Neuronal stem cell (in vitro differentiated cells): ENCODE measurements at regions not wholly inside any gene's neighbourhood (a gene's known extent, or its start where the extent isn't known, plus 50 kb on each side); places are given as distances from the start of the nearest gene placed in this dataset.

ENCODE experiments used
- DNase-seq: peaks from one replicate; pipeline ENCODE4 v3.0.0-alpha.2; 2013; ENCODE audit warnings: low spot score
- H2AFZ ChIP-seq: one replicate; pipeline ENCODE4 v1.6.1; 2013; ENCODE audit warnings: mild to moderate bottlenecking, low read length, inconsistent platforms
- H2AK5ac ChIP-seq: 2 replicates; pipeline ENCODE4 v1.6.1; 2013; ENCODE audit warnings: low read depth, mild to moderate bottlenecking, inconsistent platforms, low read length, moderate library complexity, mixed read lengths
- H2BK120ac ChIP-seq: 2 replicates; pipeline ENCODE4 v1.6.1; 2013; ENCODE audit warnings: low read depth, mild to moderate bottlenecking, inconsistent platforms, low read length, moderate library complexity, mixed read lengths
- H2BK12ac ChIP-seq: one replicate; pipeline ENCODE4 v1.6.1; 2013; ENCODE audit warnings: low read length, inconsistent platforms
- H2BK15ac ChIP-seq: 2 replicates; pipeline ENCODE4 v1.6.1; 2013; ENCODE audit warnings: mild to moderate bottlenecking, low read length, inconsistent platforms, mixed read lengths
- H2BK5ac ChIP-seq: one replicate; pipeline ENCODE4 v1.6.1; 2013; ENCODE audit warnings: inconsistent platforms, mild to moderate bottlenecking, low read length, moderate library complexity
- H3K14ac ChIP-seq: one replicate; pipeline ENCODE4 v1.6.1; 2013; ENCODE audit warnings: low read length, inconsistent platforms
- H3K18ac ChIP-seq: 2 replicates; pipeline ENCODE4 v1.6.1; 2013; ENCODE audit warnings: low read length, inconsistent platforms
- H3K23ac ChIP-seq: 2 replicates; pipeline ENCODE4 v1.6.1; 2013; ENCODE audit warnings: low read depth, mild to moderate bottlenecking, mixed read lengths, low read length, inconsistent platforms; ENCODE audit not compliant: poor library complexity
- H3K27ac ChIP-seq: replicated peaks from 3 replicates; pipeline ENCODE4 v1.5.1; 2013; ENCODE audit warnings: low read length, inconsistent platforms
- H3K27me3 ChIP-seq, 3 experiments: 2 replicates each; pipeline ENCODE4 v1.6.1; 2013; ENCODE audit warnings: low read length in 3 of 3, mild to moderate bottlenecking in 2 of 3, inconsistent platforms in 1 of 3, low read depth in 1 of 3, mixed read lengths in 1 of 3, moderate library complexity in 1 of 3; ENCODE audit not compliant: control insufficient read depth in 3 of 3, insufficient read depth in 3 of 3
- H3K36me3 ChIP-seq, 2 donors: replicated peaks in 1 of 2; 2 replicates each; pipeline ENCODE4 v1.6.1; 2013; ENCODE audit warnings: low read length in 2 of 2; ENCODE audit not compliant: control insufficient read depth in 2 of 2, insufficient read depth in 2 of 2
- H3K4ac ChIP-seq: 2 replicates; pipeline ENCODE4 v1.6.1; 2013; ENCODE audit warnings: inconsistent platforms, mild to moderate bottlenecking, low read length, moderate library complexity
- H3K4me1 ChIP-seq, 2 donors: 1 replicate in 1 of 2; 2 replicates in 1 of 2; pipeline ENCODE4 v1.6.1; 2013; ENCODE audit warnings: low read length in 2 of 2, low read depth in 1 of 2; ENCODE audit not compliant: control insufficient read depth in 2 of 2, insufficient read depth in 1 of 2
- H3K4me2 ChIP-seq: one replicate; pipeline ENCODE4 v1.6.1; 2013; ENCODE audit warnings: mild to moderate bottlenecking, low read length, inconsistent platforms; ENCODE audit not compliant: insufficient read depth, poor library complexity, severe bottlenecking
- H3K4me3 ChIP-seq, 2 donors: 2 replicates each; pipeline ENCODE4 v1.5.1; 2013; ENCODE audit warnings: low read length in 2 of 2, mild to moderate bottlenecking in 2 of 2, inconsistent platforms in 1 of 2, moderate library complexity in 1 of 2
- H3K79me1 ChIP-seq: one replicate; pipeline ENCODE4 v1.6.1; 2013; ENCODE audit warnings: low read depth, mild to moderate bottlenecking, inconsistent platforms, low read length, moderate library complexity
- H3K9ac ChIP-seq: one replicate; pipeline ENCODE4 v1.6.1; 2013; ENCODE audit warnings: mild to moderate bottlenecking, low read depth, low read length, inconsistent platforms; ENCODE audit not compliant: poor library complexity
- H3K9me3 ChIP-seq, 2 donors: replicated peaks in 1 of 2; 2 replicates each; pipeline versions ENCODE3 to v1.6.1; 2013; ENCODE audit warnings: low read length in 2 of 2, mild to moderate bottlenecking in 2 of 2, inconsistent platforms in 1 of 2, low read depth in 1 of 2, mixed read lengths in 1 of 2, moderate library complexity in 1 of 2; ENCODE audit not compliant: control insufficient read depth in 2 of 2, insufficient read depth in 1 of 2
- H4K8ac ChIP-seq: one replicate; pipeline ENCODE4 v1.6.1; 2013; ENCODE audit warnings: low read depth, mild to moderate bottlenecking, inconsistent platforms, low read length, moderate library complexity
- H4K91ac ChIP-seq: one replicate; pipeline ENCODE4 v1.6.1; 2013; ENCODE audit warnings: low read length, low read depth, mild to moderate bottlenecking, inconsistent platforms; ENCODE audit not compliant: poor library complexity
- WGBS, 2 donors: extraction: QIAGEN DNeasy Blood & Tissue Kit; methylation state at CpG; one replicate each; pipeline ENCODE4 v1.1.7; 2013; ENCODE audit warnings: missing lambda C conversion rate in 2 of 2, mixed read lengths in 1 of 2; ENCODE audit not compliant: insufficient read length in 2 of 2, insufficient replicate concordance in 1 of 2; ENCODE audit errors: extremely low coverage in 2 of 2; 5-methylcytosine and 5-hydroxymethylcytosine counted together

DNA sequence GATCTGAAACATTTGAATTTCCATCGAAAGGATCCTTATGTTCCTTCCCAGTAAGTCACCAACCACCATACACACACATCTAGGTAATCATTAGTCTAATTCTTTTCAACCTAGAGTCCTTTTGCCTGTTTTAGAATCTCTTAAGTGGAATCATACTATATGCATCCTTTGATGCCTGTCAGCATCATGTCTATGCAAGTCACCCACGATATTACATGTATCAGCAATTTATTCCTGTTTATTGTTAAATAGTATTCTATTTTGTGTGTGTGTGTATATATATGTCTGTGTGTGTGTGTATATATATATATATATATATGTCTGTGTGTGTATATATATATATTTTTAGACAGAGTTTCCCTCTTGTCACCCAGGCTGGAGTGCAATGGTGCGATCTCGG is 78.9 kb upstream of the RPH3AL start:
- WGBS, 2 donors, result no CpG with 5 or more reads among the region's 4 CpGs
- H3K4me2 ChIP-seq, result no peak overlapping the region

DNA sequence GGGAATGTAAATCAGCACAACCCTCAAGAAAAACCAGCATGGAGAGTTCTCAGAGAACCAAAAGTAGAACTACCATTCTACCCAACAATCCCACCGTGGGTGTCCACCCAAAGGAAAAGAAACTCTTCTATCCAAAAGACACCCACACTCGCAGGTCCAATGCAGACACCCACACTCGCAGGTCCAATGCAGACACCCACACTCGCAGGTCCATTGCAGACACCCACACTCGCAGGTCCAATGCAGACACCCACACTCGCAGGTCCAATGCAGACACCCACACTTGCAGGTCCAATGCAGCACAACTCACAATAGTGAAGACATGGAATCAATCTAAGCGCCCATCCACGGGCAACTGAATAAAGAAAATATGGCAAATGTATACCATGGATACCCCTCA is 77.0 kb upstream of the RPH3AL start:
- H3K4me3 ChIP-seq, result no peak overlapping the region
- H2BK15ac ChIP-seq, result no peak overlapping the region
- no peak overlapping the region for H4K8ac ChIP-seq
- no peak overlapping the region for H2BK12ac ChIP-seq
- no peak overlapping the region for H2AFZ ChIP-seq
- no CpG with 5 or more reads among the region's 8 CpGs for WGBS, 2 donors
- no peak overlapping the region for H3K4me2 ChIP-seq
- no peaks in the 10 kb centered on the region for H3K36me3 ChIP-seq
- no peak overlapping the region for H3K23ac ChIP-seq
- no peak overlapping the region for H4K91ac ChIP-seq
- peaks cover 0 to 4% of the 10 kb centered on the region in 2 donors for H3K4me1 ChIP-seq
- no peaks in the 10 kb centered on the region for H3K79me1 ChIP-seq
- H3K14ac ChIP-seq, result no peak overlapping the region
- no peak for DNase-seq
- H3K18ac ChIP-seq, result no peak overlapping the region
- H3K27ac ChIP-seq, result no peak overlapping the region
- no peak overlapping the region for H2BK5ac ChIP-seq
- no peak overlapping the region for H2AK5ac ChIP-seq
- no peak overlapping the region for H2BK120ac ChIP-seq
- H3K27me3 ChIP-seq, result no peaks in the 10 kb centered on the region
- H3K9me3 ChIP-seq, result peaks cover 3 to 12% of the 10 kb centered on the region in 2 donors
- H3K4ac ChIP-seq, result no peak overlapping the region
- H3K9ac ChIP-seq, result no peak overlapping the region

More for the DNA sequence above, 78.9 kb upstream of the RPH3AL start:
- H3K27me3 ChIP-seq, result no peaks in the 10 kb centered on the region
- H2AFZ ChIP-seq, result no peak overlapping the region
- no peaks in the 10 kb centered on the region for H3K36me3 ChIP-seq
- H3K4me3 ChIP-seq, result no peak overlapping the region
- no peak overlapping the region for H2AK5ac ChIP-seq
- no peak overlapping the region for H2BK120ac ChIP-seq
- no peak overlapping the region for H3K18ac ChIP-seq
- H3K4ac ChIP-seq, result no peak overlapping the region
- no peak overlapping the region for H3K9ac ChIP-seq
- H4K8ac ChIP-seq, result no peak overlapping the region
- H3K23ac ChIP-seq, result no peak overlapping the region
- DNase-seq, result no peak
- no peak overlapping the region for H3K14ac ChIP-seq
- no peaks in the 10 kb centered on the region for H3K79me1 ChIP-seq
- H2BK5ac ChIP-seq, result no peak overlapping the region
- peaks cover 0 to 4% of the 10 kb centered on the region in 2 donors for H3K4me1 ChIP-seq
- peaks cover 3 to 21% of the 10 kb centered on the region in 2 donors for H3K9me3 ChIP-seq
- no peak overlapping the region for H3K27ac ChIP-seq
- no peak overlapping the region for H4K91ac ChIP-seq
- no peak overlapping the region for H2BK15ac ChIP-seq
- H2BK12ac ChIP-seq, result no peak overlapping the region

DNA sequence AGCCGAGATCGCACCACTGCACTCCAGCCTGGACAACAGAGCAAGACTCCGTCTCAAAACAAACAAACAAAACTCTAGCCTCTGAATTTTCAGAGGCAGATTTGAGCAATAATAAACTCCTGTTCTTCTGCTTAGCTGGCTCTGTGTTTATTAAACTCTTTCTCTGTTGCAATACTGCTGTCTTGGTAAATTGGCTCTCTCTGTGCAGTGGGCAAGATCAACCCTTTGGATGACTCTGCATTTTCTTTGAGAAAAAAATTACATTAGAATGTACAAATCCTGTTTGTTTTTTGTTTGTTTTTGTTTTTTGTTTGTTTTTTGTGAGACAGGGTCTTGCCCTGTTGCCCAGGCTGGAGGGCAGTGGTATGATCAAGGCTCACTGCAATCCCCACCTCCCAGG is 75.8 kb upstream of the RPH3AL start:
- no CpG with 5 or more reads among the region's 3 CpGs for WGBS, 2 donors
- no peaks in the 10 kb centered on the region for H3K79me1 ChIP-seq
- no peak overlapping the region for H2BK5ac ChIP-seq
- H3K4me1 ChIP-seq, result peaks cover 2 to 4% of the 10 kb centered on the region in 2 donors
- H3K23ac ChIP-seq, result no peak overlapping the region
- H2AK5ac ChIP-seq, result no peak overlapping the region
- no peak overlapping the region for H2BK120ac ChIP-seq
- H2BK12ac ChIP-seq, result no peak overlapping the region
- peaks cover 3 to 12% of the 10 kb centered on the region in 2 donors for H3K9me3 ChIP-seq
- H3K27ac ChIP-seq, result no peak overlapping the region
- no peak overlapping the region for H3K9ac ChIP-seq
- no peak overlapping the region for H3K4me3 ChIP-seq
- H3K14ac ChIP-seq, result no peak overlapping the region
- H2BK15ac ChIP-seq, result no peak overlapping the region
- H3K27me3 ChIP-seq, result no peaks in the 10 kb centered on the region
- no peak for DNase-seq
- H3K36me3 ChIP-seq, result no peaks in the 10 kb centered on the region
- no peak overlapping the region for H4K8ac ChIP-seq
- H3K4ac ChIP-seq, result no peak overlapping the region
- no peak overlapping the region for H2AFZ ChIP-seq
- no peak overlapping the region for H4K91ac ChIP-seq
- H3K18ac ChIP-seq, result no peak overlapping the region
- H3K4me2 ChIP-seq, result no peak overlapping the region

DNA sequence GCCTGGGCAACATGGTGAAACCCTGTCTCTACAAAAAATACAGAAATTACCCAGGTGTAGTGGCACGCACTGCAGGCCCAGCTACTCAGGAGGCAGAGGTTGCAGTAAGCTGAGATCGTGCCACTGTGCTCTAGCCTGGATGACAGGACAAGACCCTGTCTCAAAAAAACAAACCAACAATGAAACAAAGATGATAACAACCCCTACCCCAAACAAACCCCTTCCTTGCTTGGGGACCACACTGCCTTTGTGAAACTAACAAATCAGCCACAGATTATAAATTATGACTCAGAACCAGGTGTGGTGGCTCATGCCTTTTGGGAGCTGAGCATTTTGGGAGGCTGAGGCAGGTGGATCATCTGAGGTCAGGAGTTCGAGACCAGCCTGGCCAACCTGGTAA is 75.3 kb upstream of the RPH3AL start:
- no CpG with 5 or more reads among the region's 3 CpGs for WGBS, 2 donors
- Histone ChIP-seq H3K18ac (no peak overlapping the region), H3K14ac (no peak overlapping the region), H2AK5ac (no peak overlapping the region), H2BK12ac (no peak overlapping the region), H3K9me3 (peaks cover 3 to 12% of the 10 kb centered on the region in 2 donors), H2AFZ (no peak overlapping the region), H3K36me3 (no peaks in the 10 kb centered on the region), H3K4ac (no peak overlapping the region), H3K27me3 (no peaks in the 10 kb centered on the region), H2BK15ac (no peak overlapping the region), H3K4me1 (peaks cover 3 to 4% of the 10 kb centered on the region in 2 donors), H3K9ac (no peak overlapping the region), H3K4me2 (no peak overlapping the region), H3K27ac (no peak overlapping the region), H3K4me3 (no peak overlapping the region), H4K91ac (no peak overlapping the region), H3K23ac (no peak overlapping the region), H3K79me1 (no peaks in the 10 kb centered on the region), H2BK5ac (no peak overlapping the region), H2BK120ac (no peak overlapping the region), H4K8ac (no peak overlapping the region)
- DNase-seq, result no peak
